NCI-H187 (cell line): ENCODE measurements at regions not wholly inside any gene's neighbourhood (a gene's known extent, or its start where the extent isn't known, plus 50 kb on each side); places are given as distances from the start of the nearest gene placed in this dataset.

Experiments
- DNase-seq, 2 experiments: peaks; one replicate each; lab custom pipeline; 2025; lab: John Stamatoyannopoulos, UW

- no peak for DNase-seq
These were observed 250.4 kb upstream of the SMIM21 start for GRCh38 chr18:75677696-75678455.

- DNase-seq, result no peak
These were observed 233.4 kb upstream of the SMIM21 start for GRCh38 chr18:75660932-75661331.

GRCh38 chr18:75659535-75660023 is 232.1 kb upstream of the SMIM21 start:
- DNase-seq, result no peak

- DNase-seq, result no peak
These were observed 230.8 kb upstream of the SMIM21 start for GRCh38 chr18:75658330-75658729.

DNA sequence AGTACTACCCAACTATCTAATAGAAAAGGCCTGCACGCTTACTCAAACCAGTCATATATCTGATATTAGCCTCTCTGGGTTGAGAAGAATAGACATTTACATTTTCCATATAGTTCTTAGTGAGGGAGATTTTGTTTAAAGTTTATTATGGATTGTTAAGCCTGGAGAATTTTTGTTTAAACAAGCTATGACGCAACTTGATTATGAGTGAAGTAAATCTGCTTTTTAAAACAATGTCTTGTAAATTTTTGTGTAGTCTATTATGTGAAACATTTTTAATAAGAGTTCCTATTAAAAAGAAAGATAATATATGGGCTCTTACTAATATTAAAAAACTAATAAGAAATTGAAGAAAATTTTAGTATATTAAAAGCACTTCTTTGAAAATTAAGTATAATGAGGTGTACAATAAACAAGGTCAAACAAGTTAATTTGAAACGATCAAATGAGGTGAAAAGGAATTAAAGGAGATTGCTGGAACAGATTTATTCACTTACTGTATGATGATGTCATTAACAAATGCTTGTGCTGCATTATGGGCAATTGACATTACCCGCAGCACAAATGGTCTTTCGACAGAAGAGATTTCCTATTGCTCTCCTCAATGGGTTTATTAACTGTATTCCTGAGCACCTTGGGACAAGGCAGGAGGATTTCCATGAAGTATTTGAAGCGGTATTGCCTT is 229.2 kb upstream of the SMIM21 start:
- DNase-seq, result no peak

- DNase-seq, result no peak
These were observed 228.5 kb upstream of the SMIM21 start for GRCh38 chr18:75656035-75656434.

DNA sequence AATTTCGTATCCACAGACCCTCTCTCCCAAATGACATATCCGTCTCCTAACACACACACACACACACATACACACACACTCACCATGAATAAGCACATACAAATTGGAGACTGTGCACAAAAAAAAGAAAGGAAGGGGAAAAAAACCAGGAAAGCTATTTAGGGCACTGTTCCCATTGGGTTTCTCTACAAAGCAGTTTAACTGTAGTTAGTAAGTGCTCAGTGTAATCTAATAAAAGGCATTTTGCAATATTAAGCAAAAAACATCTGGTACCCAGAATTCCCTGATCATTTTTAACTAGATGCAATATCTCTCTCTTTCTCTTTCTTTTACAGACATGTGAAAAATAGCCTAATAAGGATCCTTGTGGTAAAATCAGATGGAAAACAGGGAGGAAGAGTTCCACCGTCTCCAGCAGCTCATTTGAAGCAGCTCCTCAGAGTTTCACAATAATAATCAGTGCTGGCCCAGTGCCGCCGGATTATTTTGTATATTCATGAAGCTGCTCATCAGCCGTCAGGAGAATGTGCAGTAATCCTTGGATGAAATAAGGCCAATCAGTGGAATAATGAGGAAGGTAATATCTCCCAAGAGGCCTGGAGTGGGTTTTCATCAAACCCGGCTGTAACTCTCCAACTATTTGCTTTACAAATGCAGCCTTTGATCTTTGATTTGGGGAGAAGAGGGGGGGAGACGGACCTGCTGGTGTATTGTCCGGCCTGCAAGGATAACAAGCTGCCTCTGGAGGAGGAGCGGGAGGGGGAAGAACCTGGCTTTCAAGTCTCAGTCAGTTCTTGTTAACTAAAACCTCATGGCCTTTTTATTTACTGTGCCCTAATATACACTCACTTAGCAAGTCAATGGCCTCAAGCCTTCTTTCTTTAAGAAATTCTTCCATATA is 227.6 kb upstream of the SMIM21 start:
- no peak for DNase-seq

DNA sequence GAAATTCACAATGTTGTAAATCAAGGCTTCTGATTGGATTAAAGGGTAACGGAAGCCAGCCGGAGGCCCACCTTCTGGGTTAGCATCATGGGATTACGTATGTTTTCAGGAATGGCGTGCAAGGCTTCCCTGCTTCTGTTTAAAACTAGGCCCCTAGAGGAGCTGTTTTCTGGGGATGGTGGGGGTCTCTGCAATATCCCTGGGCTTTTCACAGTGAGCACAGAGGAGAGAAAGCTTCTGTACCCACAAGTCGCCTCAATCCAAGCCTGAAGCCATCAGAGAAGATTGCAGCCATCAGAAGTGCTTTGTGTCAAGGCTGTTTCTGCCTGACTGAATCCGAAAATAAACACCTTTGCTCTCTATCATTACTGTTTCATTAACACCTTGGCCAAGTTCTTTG is 226.9 kb upstream of the SMIM21 start:
- no peak for DNase-seq

DNA sequence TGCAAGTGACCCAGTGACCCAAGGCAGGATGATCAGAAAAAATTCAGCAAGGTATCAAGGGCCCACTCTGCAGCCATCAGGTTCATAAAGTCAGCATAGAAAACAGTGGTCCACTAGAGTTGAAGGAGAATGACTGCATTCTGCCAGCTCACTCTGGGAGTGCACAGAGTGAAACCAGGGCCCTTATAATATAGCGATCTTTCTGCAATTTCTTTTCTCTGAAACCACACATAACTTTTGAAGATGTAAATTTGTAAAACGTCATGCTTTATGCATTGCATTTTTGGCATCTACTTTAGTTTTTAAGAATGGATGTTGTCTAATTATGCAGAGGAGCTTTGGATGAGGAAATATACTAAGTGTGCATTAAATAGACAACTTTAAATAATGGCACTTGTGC is 225.0 kb upstream of the SMIM21 start:
- DNase-seq, result no peak

GRCh38 chr18:75644871-75645270 is 217.4 kb upstream of the SMIM21 start:
- DNase-seq, result no peak

- DNase-seq, result no peak
These were observed 215.6 kb upstream of the SMIM21 start for GRCh38 chr18:75643083-75643482.

- DNase-seq, result no peak
These were observed 211.9 kb upstream of the SMIM21 start for GRCh38 chr18:75639472-75639831.

GRCh38 chr18:75638776-75639471 is 211.4 kb upstream of the SMIM21 start:
- no peak for DNase-seq

DNA sequence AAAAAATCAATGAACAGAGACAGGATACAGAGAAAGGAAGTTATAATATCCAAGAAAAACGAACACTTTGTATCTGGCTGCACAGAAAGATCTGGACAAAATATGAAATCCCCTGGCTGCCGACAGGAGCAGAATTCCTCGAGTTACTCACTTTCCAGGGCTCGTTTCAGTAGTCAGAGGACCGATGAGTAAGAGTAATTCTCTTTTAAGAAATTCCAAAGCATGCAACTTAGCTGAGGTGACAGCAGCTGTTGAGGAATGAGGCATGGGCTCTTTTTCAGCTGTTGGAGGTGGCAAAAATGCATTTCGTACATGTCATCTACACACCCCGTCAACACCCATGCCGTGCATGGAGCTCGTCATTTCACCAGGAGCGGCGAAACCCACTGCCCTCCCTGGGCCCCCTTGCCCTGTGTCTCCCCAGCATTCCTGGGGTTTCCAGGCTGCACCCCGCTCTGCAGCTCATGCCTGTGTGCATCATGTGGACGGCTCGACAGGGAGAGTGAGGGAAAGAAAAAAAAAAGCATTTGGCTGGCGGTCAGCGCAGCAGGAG is 210.8 kb upstream of the SMIM21 start:
- DNase-seq, result no peak

DNA sequence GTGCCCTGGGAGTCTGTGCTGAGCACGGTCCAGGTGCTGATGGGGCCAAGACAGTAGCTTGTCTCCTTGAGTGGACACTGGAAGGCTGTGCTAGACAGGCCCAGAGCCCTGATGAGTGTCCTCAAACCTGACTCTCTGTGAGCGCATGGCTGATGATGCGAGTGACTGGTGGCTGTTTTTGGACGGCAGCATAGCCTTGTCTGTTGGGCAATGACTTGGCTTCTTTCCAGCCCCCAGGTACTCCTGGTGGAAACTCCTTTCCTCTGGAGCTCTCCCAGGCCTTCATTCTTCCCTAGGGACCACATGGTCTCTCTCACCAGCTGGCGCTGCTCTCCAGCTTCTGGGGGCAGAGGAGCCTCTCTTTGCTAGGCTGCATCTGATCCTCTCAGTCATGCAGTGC is 207.6 kb upstream of the SMIM21 start:
- DNase-seq, result peak; percentile 27 to 74

DNA sequence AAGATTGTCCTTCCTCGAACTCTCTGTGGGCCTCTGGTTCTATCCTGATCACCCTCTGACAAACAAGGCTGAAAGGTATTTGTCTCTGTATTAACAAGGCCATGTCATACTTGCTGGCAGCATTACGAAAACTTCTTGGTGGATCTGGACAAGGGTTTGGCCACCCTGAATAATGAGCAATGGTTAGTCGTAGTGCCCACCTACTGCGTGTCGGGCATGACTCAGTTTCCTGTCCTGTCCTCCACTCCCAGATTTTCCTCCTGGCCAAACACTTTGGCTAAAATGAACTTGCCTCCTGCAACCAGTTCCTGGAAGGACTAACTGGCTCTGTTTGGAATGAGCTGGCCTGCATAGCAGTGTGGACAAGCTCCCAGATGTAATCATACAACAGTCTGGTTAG is 198.5 kb upstream of the SMIM21 start:
- no peak for DNase-seq

DNA sequence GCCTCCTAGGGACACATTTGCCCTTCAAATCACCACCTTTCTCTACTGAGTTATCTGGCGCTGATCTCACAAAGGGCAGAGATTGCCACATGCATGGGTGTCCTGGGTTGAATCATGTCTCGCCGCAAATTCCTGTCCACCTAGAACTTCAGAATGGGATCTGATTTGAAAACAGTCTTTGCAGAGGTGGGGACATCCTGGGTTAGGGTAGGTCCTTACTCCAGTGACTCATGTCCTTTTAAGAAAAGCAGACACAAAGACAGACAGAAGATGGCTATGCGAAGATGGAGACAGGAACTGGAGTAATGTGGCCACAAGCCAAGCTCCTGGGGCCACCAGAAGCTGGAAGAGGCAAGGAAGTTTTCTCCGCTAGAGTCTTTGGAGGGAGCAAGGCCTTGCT is 197.4 kb upstream of the SMIM21 start:
- no peak for DNase-seq

DNA sequence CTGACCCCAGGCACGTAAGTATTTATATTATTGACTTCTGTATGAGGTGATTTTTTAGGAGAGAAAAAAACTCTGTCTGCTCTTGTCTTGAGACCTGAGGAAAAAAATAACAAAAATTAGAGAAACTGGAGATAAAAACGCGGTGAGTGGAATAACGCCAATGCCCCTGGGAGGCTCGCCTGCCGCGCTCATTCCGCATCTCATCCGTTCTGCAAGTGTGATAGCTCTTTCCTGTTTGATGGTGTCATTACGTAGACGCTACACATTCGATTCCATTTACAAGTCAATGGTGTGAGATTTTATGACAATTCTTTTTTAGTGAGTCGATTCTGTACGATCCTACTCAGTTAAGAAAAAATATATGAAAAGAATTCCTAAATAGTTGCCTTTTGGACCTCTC is 194.3 kb upstream of the SMIM21 start:
- no peak for DNase-seq

GRCh38 chr18:75618146-75618545 is 190.6 kb upstream of the SMIM21 start:
- DNase-seq, result no peak

- DNase-seq, result no peak
These were observed 185.0 kb upstream of the SMIM21 start for GRCh38 chr18:75612456-75612855.

GRCh38 chr18:75607701-75608100 is 180.2 kb upstream of the SMIM21 start:
- no peak for DNase-seq

DNA sequence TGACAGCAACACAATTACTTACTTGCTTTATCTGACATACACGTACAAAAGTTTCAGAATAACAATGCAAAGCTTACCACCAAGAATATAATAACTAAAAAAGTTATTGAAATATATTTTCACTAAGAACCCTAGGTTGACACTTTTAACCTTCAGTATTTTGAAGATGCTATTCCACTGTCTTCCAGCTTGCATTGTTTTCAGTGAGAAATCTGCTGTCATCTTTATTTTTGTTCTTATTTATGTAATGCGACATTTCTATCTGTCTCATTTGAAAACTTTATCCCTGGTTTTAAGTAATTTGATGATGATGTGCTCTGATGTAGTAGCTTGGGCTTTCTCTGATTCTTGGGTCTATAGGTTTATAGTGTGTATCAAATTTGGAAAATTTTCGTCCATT is 165.0 kb upstream of the SMIM21 start:
- DNase-seq, result no peak
